ENCODE measurements at regions not wholly inside any gene's neighbourhood (a gene's known extent, or its start where the extent isn't known, plus 50 kb on each side); places are given as distances from the start of the nearest gene placed in this dataset.
A peak's percentile ranks its signal among the peaks of the same experiment; 100 is the strongest.

DNA sequence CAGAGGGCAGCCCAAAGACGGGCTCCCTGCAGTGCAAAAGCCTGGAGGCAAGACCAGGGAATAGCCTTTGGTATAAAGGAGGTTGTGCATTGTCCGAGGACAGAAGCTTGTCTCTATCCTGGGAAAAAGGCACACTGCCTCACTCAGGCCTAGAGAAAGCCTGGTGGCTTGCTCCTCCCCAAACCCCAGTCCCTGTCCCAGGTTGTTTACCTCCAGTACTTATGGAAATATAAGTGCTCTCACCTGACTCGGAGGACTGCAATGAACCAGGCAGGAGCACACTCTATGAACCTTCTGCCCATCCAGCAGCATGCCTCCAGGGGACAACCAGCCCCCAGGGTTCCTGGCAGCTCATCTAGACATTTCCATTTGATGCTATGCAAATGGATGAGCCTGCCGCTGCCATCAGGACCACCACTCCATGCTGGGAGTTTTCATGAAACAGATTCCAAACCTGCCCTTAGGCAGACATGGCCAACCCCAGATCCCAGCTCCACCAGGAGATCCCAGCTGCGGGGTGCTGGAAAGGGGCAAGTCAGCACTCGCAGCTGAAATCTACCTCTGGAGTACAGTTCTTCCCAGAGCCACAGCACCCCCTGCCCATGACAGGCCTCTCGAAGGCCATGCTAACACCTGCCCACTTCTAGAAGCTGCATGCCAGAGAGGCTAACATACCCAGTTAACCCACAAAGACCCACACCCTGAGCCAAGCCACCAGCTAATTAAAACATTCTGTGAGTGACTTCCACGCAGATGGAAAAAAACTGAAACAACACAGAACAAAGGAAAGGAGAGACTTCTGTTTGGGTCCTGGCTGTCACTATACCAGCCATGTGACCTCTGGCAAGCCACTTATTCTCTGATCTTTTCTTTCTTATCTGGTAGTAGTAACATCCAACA is 101.7 kb downstream of the TTC32 start:
- Histone ChIP-seq H3K27ac (ENCODE audit: low read length) (no peak overlapping the region), H3K27me3 (ENCODE audit: control insufficient read depth, insufficient read depth) (no peaks in the 10 kb centered on the region), H3K4me3 (ENCODE audit: low read length) (no peak overlapping the region), H3K4me1 (ENCODE audit: control insufficient read depth, insufficient read depth, low read length) (peaks cover 12% of the 10 kb centered on the region), H3K9me3 (ENCODE audit: control insufficient read depth, low read length) (no peaks in the 10 kb centered on the region)
- 78% methylated on average over 8 of the region's 8 CpGs for WGBS
- DNase-seq: no peak
- no peak for ATAC-seq
- intact Hi-C loops (cut with DNase I): no loop called here

DNA sequence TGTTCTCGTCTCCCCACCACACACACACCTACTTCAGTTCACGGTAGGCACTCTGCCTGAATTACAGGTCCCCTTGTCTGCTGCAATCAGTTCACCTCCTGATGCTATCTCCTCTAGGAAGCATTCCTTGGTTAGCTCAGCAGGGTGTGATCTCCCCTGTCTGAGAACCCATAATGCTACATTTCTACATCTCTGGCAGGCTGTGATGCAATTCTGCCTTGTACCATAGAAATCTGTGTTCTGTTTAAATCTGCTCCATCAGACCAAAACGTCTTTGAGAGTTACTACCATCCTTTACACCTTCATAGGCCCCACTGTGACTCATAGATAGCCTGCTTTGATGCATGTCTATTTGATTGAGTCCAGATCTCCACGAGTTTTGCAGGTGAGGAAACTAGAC is 103.9 kb downstream of the TTC32 start:
- no peaks in the 10 kb centered on the region for H3K9me3 ChIP-seq (ENCODE audit: control insufficient read depth, low read length)
- no peak for ATAC-seq
- intact Hi-C loops (cut with DNase I): no loop called here

DNA sequence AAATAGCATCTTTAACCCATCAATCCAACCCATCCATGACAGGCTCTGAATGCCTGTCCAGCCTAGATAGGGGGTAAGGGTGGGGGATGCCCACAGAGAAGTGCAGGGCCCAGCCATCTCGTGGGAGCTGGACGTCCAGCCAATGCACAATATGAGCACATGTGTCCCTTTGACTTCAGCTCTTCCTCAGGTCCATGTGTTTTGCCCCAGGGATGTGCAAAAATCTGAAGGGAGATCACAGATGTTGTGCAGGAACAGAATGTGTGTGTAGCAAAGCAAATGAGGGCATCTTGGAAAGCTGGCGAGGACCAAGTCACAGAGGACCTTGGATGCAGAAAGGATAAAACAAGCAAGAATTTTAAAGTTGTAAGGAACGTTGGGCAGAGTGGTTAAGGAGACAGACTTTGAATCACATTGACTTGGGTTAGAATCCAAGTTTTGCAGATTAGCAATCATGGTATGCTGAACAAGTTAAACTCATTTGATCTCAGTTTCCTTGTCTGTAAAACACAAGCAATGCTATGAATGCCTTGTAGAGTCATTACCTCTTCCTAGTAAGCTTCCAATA is 104.5 kb downstream of the TTC32 start:
- no peak overlapping the region for H3K4me3 ChIP-seq (ENCODE audit: low read length)
- no peaks in the 10 kb centered on the region for H3K9me3 ChIP-seq (ENCODE audit: control insufficient read depth, low read length)
- peaks cover 7% of the 10 kb centered on the region for H3K4me1 ChIP-seq (ENCODE audit: control insufficient read depth, insufficient read depth, low read length)
- H3K27ac ChIP-seq (ENCODE audit: low read length): no peak overlapping the region
- intact Hi-C loops (cut with DNase I): no loop called here
- no peak for DNase-seq
- ATAC-seq: no peak
- no peaks in the 10 kb centered on the region for H3K27me3 ChIP-seq (ENCODE audit: control insufficient read depth, insufficient read depth)
- whole genome bisulfite sequencing: 88% methylated on average over 4 of the region's 4 CpGs

More for the DNA sequence above, 103.9 kb downstream of the TTC32 start:
- H3K27ac ChIP-seq (ENCODE audit: low read length): no peak overlapping the region
- no peak for DNase-seq
- no peaks in the 10 kb centered on the region for H3K27me3 ChIP-seq (ENCODE audit: control insufficient read depth, insufficient read depth)
- peaks cover 12% of the 10 kb centered on the region for H3K4me1 ChIP-seq (ENCODE audit: control insufficient read depth, insufficient read depth, low read length)
- WGBS: 79% methylated on average over 4 of the region's 4 CpGs
- no peak overlapping the region for H3K4me3 ChIP-seq (ENCODE audit: low read length)

DNA sequence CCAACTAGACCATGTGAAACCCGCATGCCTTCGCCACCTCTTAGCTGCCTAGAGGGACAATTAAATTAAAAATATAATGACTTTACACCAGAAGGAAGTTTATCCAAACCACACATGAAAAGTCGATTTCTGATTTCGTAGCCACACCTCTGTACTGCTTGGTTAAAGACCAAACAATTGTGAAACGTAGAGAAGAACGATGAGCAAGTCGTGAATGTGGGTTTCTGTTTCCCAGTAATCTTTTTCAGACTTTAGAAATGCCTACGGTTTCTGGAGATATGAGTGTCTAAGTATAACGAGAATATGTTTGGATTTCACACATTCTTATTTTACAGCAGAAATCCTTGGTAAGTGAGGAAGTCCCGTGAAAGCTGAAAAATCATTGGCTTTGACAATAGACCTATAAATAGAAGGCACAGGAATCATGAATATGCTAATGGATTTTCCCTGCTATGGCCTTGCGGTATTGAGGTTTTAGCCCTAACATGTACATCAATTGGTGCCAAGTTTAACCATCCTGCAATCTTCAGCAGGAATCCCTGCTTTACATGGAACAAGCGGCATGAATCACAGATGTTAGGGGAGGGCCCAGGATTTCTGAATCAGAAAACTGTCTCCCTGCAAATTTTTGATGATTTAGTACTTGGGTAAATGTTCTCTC is 105.6 kb downstream of the TTC32 start:
- intact Hi-C loops (cut with DNase I): no loop called here
- DNase-seq: no peak
- no peak for ATAC-seq
- Histone ChIP-seq H3K27me3 (ENCODE audit: control insufficient read depth, insufficient read depth) (no peaks in the 10 kb centered on the region), H3K4me3 (ENCODE audit: low read length) (no peak overlapping the region), H3K27ac (ENCODE audit: low read length) (no peak overlapping the region), H3K9me3 (ENCODE audit: control insufficient read depth, low read length) (no peaks in the 10 kb centered on the region), H3K4me1 (ENCODE audit: control insufficient read depth, insufficient read depth, low read length) (peaks cover 3% of the 10 kb centered on the region)
- WGBS: 78% methylated on average over 12 of the region's 12 CpGs

DNA sequence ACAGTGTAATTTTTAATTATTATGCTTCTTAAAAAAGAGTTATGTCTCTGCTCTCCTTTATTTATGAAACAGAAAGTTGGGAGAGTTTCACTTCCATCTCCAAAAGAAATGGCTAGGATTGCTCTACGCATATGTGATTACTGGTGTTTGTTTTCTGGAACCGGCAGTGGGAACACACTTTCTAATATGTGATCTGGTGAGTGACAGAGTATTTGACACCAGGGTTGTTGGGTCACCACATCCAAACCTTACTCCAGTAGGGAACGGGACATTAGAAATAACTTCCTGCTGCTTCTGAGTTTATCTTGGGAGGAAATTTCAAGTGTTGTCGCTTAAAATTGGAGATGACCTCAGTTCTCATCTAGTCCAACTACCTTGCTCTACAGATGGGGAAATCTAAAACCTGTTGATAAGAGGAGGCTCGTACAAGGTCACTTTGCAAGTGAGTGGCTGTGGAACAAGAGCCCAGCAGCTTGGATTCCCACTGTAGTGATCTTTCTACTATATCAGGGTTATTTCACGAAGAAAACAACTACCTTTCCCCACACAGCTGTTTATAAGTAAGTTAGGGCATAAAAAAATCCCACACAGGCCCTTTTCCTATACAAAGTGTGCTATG is 108.5 kb downstream of the TTC32 start:
- intact Hi-C loops (cut with DNase I): no loop called here
- no peaks in the 10 kb centered on the region for H3K27me3 ChIP-seq (ENCODE audit: control insufficient read depth, insufficient read depth)
- no peaks in the 10 kb centered on the region for H3K4me1 ChIP-seq (ENCODE audit: control insufficient read depth, insufficient read depth, low read length)
- 59% methylated on average over 6 of the region's 6 CpGs for WGBS
- no peak overlapping the region for H3K27ac ChIP-seq (ENCODE audit: low read length)
- ATAC-seq (no peak), DNase-seq (no peak)
- no peaks in the 10 kb centered on the region for H3K9me3 ChIP-seq (ENCODE audit: control insufficient read depth, low read length)
- H3K4me3 ChIP-seq (ENCODE audit: low read length): no peak overlapping the region

DNA sequence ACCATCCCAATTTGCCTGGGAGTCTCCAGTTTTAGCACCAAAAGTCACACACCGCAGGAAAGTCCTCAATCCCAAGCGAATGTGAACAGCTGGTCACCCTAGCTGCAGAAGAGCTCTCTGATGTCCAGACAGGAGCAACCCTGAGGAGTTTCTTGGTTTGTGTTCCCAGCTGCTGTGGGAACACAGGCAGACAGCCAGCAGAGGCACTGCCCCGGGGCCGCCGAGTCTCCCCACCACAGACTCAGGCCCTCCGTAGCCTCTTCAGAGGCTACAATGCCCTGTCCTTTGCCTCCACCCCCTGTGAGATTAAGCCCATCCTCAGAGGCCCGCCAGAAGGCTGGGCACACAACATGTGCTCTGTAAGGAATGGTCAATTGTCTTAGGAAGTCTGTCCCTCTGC is 111.5 kb downstream of the TTC32 start:
- no peak for DNase-seq
- no peak overlapping the region for H3K27ac ChIP-seq (ENCODE audit: low read length)
- H3K4me3 ChIP-seq (ENCODE audit: low read length): no peak overlapping the region
- intact Hi-C loops (cut with DNase I): no loop called here
- 67% methylated on average over 7 of the region's 7 CpGs for WGBS
- H3K9me3 ChIP-seq (ENCODE audit: control insufficient read depth, low read length): no peaks in the 10 kb centered on the region
- no peaks in the 10 kb centered on the region for H3K4me1 ChIP-seq (ENCODE audit: control insufficient read depth, insufficient read depth, low read length)
- no peaks in the 10 kb centered on the region for H3K27me3 ChIP-seq (ENCODE audit: control insufficient read depth, insufficient read depth)
- no peak for ATAC-seq

DNA sequence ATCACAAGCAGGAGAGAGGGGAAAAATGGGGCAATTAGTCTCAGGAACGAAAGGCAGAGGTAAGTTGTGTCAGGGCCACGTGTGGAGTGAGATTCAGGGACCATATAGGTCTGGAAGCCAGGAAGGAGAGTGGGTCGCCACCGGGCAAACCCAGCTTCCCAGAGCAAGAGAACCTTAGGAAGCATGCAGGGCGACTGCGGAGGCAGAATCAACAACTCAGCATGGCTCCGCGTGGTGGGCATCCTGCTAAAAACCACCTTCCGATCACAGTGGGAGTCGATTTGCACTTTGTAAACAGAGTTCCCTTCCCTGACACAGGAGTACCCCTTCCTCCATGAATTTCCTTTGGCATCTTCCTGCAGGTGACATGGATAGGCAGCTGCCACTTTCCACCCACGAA is 114.6 kb downstream of the TTC32 start:
- Histone ChIP-seq H3K9me3 (ENCODE audit: control insufficient read depth, low read length) (no peaks in the 10 kb centered on the region), H3K27ac (ENCODE audit: low read length) (no peak overlapping the region), H3K27me3 (ENCODE audit: control insufficient read depth, insufficient read depth) (no peaks in the 10 kb centered on the region), H3K4me3 (ENCODE audit: low read length) (no peak overlapping the region), H3K4me1 (ENCODE audit: control insufficient read depth, insufficient read depth, low read length) (no peaks in the 10 kb centered on the region)
- ATAC-seq (no peak), DNase-seq (no peak)
- WGBS: 81% methylated on average over 11 of the region's 11 CpGs
- intact Hi-C loops (cut with DNase I): no loop called here

DNA sequence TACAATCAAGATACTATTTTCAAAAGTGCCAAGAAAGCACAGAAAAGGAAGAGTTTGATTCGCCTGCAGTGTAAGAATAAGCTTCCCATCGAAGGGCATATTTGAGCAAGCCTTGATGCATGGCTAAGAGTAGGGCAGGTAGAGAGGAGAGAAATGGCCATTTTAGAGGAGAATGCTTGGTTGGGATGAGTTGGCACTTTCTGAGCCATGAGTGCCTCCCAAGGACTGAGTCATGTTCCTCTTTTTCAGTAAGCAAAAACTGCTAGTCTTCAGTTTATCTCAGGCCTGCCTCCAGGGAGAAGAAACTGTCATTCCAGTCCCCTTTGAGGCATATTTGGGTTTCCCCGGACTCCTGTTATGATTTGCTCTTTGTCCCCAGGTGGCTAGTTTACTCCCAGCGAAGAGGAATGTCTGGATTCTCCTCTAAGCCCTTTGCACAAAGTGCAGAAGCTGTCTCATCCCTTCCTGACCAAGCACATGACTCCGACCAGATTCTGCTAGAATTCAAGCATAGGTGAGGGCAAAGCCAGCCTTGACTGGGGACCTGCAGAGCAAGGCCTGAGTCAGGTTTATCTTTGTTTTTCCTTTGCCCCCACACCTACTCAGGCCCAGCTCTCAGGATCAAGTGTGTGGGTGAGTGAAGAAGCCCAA is 115.2 kb downstream of the TTC32 start:
- intact Hi-C loops (cut with DNase I): no loop called here
- H3K27ac ChIP-seq (ENCODE audit: low read length): no peak overlapping the region
- no peaks in the 10 kb centered on the region for H3K9me3 ChIP-seq (ENCODE audit: control insufficient read depth, low read length)
- ATAC-seq: no peak
- H3K4me3 ChIP-seq (ENCODE audit: low read length): no peak overlapping the region
- DNase-seq: no peak
- no peaks in the 10 kb centered on the region for H3K4me1 ChIP-seq (ENCODE audit: control insufficient read depth, insufficient read depth, low read length)
- no peaks in the 10 kb centered on the region for H3K27me3 ChIP-seq (ENCODE audit: control insufficient read depth, insufficient read depth)
- WGBS: 83% methylated on average over 5 of the region's 5 CpGs

DNA sequence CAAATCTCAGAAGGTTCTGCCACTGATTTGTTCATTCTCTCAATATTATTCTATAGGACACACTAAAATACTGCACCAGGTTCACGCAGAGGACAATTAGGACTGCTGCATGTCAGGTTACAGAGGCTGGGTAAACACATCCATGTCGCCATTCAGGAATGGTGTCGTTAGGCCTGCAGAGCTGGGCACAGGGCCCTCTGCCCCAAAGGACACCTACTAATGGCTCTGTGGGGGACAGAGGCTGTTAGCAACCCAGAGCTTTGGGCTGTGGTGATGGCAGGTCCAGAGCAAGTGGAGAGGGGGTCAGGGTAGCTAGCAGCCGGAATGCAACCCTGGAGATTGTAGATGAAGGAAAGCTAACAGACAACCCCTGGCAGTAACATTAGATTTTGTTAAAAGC is 115.9 kb downstream of the TTC32 start:
- DNase-seq (no peak), ATAC-seq (no peak)
- no peak overlapping the region for H3K4me3 ChIP-seq (ENCODE audit: low read length)
- H3K9me3 ChIP-seq (ENCODE audit: control insufficient read depth, low read length): no peaks in the 10 kb centered on the region
- no peak overlapping the region for H3K27ac ChIP-seq (ENCODE audit: low read length)
- WGBS: 88% methylated on average over 4 of the region's 4 CpGs
- H3K4me1 ChIP-seq (ENCODE audit: control insufficient read depth, insufficient read depth, low read length): no peaks in the 10 kb centered on the region
- no peaks in the 10 kb centered on the region for H3K27me3 ChIP-seq (ENCODE audit: control insufficient read depth, insufficient read depth)
- intact Hi-C loops (cut with DNase I): no loop called here

DNA sequence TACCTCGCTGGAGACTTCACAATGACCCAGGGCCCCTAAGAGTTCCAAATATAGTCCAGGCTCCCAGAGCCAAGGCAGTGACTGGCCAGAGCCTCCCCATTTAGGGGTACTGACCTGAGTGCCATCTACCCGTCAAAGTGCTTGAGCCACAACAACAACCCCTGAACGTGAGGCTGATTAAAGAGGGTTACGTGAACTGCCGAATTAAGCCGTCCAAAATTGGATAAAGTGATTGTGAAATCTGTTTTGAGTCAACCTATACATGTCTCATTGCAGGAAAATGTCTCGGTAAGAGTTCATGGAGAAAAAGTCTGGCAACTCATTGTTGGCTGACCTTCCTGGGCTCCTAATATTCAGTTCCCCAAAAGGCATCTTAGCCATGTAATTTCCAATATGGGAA is 116.3 kb downstream of the TTC32 start:
- Histone ChIP-seq H3K27ac (ENCODE audit: low read length) (no peak overlapping the region), H3K27me3 (ENCODE audit: control insufficient read depth, insufficient read depth) (no peaks in the 10 kb centered on the region), H3K9me3 (ENCODE audit: control insufficient read depth, low read length) (no peaks in the 10 kb centered on the region), H3K4me3 (ENCODE audit: low read length) (no peak overlapping the region), H3K4me1 (ENCODE audit: control insufficient read depth, insufficient read depth, low read length) (no peaks in the 10 kb centered on the region)
- WGBS: 66% methylated on average over 7 of the region's 7 CpGs
- ATAC-seq: peak; percentile 25 to 70
- intact Hi-C loops (cut with DNase I): no loop called here
- no peak for DNase-seq

DNA sequence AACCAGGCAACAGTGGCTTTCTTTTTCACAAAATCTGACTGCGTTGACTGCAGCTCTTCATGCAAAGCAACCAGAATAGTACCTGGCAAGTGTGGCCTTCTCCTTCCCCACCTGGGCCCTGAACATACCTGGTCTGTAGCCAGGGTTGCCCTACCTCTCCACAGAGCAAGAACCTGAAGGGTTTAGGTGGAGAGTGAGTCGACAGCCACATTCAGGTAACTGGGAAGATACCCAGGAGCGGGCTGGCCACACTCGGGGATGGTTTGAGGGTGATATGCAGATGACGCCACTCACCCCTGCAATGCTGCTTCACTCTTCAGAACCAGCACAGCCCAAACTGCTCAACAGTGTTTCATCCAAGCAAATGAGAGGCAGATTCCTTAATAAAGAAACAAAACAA is 117.3 kb downstream of the TTC32 start:
- WGBS: 93% methylated on average over 5 of the region's 5 CpGs
- ATAC-seq: no peak
- no peaks in the 10 kb centered on the region for H3K4me1 ChIP-seq (ENCODE audit: control insufficient read depth, insufficient read depth, low read length)
- no peak for DNase-seq
- intact Hi-C loops (cut with DNase I): no loop called here
- no peak overlapping the region for H3K4me3 ChIP-seq (ENCODE audit: low read length)
- no peaks in the 10 kb centered on the region for H3K9me3 ChIP-seq (ENCODE audit: control insufficient read depth, low read length)
- H3K27ac ChIP-seq (ENCODE audit: low read length): no peak overlapping the region
- H3K27me3 ChIP-seq (ENCODE audit: control insufficient read depth, insufficient read depth): no peaks in the 10 kb centered on the region

Measured in right cardiac atrium (tissue), 5 donors.